Liver (tissue), 3 donors: ENCODE measurements at regions not wholly inside any gene's neighbourhood (a gene's known extent, or its start where the extent isn't known, plus 50 kb on each side); places are given as distances from the start of the nearest gene placed in this dataset.

ENCODE experiments used
- EGR1 ChIP-seq, 2 donors: IDR thresholded peaks; 2 replicates each; pipeline ENCODE4 v1.6.1; 2016 to 2018; ENCODE audit warnings: antibody characterized with exemption in 2 of 2, low read depth in 2 of 2
- GABPA ChIP-seq, 2 donors: IDR thresholded peaks in 1 of 2; conservative IDR thresholded peaks in 1 of 2; 2 replicates each; pipeline ENCODE4 v1.6.1; 2016; ENCODE audit warnings: antibody characterized with exemption in 2 of 2, mild to moderate bottlenecking in 1 of 2, moderate library complexity in 1 of 2
- YY1 ChIP-seq: IDR thresholded peaks from 2 replicates; pipeline ENCODE4 v1.6.1; 2016; ENCODE audit warnings: antibody characterized with exemption, mild to moderate bottlenecking
- TF ChIP-seq, protein P1 (sequence below): fragments of 150-350 bp; IDR thresholded peaks from 2 replicates; pipeline ENCODE4 v1.5.1; 2017; ENCODE audit warnings: improper control_type of control experiment, low read depth, low read length; ENCODE audit not compliant: missing input control
- TF ChIP-seq, protein P2 (sequence below): IDR thresholded peaks from 2 replicates; pipeline ENCODE4 v1.6.1; 2016; ENCODE audit warnings: antibody characterized with exemption
- donor health status: healthy.
- donor health status: healthy.

DNA sequence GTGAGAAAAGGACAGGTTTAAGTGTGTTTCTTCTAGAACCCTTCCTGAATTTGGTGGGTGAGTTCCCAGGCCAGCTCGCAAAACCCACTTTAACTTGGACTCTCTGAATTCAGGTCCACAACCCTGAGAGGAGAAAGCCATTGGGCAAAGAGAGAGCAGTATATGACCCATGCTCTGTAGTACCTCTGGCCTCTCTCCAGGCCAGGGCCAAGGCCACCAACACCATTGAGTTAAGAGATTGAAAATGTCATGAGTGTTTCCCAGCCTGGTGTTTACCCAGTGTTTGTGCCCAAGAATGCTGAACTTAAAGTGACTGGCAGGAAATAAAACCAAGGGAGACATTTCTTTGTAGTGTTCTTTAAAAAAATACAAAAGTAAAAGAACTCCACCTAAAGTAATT is 410.4 kb upstream of the CDH5 start:
- no peak for TF ChIP-seq GABPA (IDR thresholded peaks at IDR 0.05 in 1 of 2, conservative IDR thresholded peaks at IDR 0.05 in 1 of 2)
- TF ChIP-seq YY1: no peak
- TF ChIP-seq, protein P1, sequence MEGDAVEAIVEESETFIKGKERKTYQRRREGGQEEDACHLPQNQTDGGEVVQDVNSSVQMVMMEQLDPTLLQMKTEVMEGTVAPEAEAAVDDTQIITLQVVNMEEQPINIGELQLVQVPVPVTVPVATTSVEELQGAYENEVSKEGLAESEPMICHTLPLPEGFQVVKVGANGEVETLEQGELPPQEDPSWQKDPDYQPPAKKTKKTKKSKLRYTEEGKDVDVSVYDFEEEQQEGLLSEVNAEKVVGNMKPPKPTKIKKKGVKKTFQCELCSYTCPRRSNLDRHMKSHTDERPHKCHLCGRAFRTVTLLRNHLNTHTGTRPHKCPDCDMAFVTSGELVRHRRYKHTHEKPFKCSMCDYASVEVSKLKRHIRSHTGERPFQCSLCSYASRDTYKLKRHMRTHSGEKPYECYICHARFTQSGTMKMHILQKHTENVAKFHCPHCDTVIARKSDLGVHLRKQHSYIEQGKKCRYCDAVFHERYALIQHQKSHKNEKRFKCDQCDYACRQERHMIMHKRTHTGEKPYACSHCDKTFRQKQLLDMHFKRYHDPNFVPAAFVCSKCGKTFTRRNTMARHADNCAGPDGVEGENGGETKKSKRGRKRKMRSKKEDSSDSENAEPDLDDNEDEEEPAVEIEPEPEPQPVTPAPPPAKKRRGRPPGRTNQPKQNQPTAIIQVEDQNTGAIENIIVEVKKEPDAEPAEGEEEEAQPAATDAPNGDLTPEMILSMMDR: no peak
- TF ChIP-seq EGR1 (IDR thresholded peaks at IDR 0.05; ENCODE audit: low read depth in 2 of 2): no peak
- TF ChIP-seq, protein P2, sequence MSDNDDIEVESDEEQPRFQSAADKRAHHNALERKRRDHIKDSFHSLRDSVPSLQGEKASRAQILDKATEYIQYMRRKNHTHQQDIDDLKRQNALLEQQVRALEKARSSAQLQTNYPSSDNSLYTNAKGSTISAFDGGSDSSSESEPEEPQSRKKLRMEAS: no peak
